Right renal pelvis (tissue), 4 donors: ENCODE measurements at regions not wholly inside any gene's neighbourhood (a gene's known extent, or its start where the extent isn't known, plus 50 kb on each side); places are given as distances from the start of the nearest gene placed in this dataset.
"Not testable (repeated sequence)": the region's sequence is repeated elsewhere in the genome, so short reads cannot be mapped to it uniquely, and the experiment has no call there.

Experiments
- DNase-seq, 4 donors: peaks; one replicate each; pipeline ENCODE4 v3.0.0-alpha.2; 2013; ENCODE audit warnings: low read depth in 4 of 4, low spot score in 3 of 4, missing footprints in 1 of 4

- no peak for DNase-seq
Observed at GRCh38 chr6:68032217-68032616, 602.9 kb upstream of the ADGRB3 start.

DNA sequence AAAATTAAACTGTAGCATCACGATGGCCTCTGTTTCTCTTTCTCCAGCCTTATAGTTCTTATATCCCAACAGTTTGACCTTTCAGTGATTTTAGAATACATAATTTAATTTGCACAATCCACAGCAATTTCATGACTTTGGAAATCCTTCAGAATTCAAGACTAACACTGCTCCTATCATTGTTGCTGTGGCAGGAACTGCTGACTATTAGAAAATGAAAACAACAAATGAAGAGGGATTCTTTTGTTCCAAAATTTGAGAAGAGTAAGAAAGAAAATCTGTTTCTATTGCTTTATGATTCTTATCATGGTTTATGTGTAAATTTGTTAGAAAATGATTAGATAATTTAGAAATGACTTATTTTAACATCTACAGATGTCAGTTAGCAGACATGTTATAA lies 604.0 kb upstream of the ADGRB3 start:
- no peak for DNase-seq

- no peak for DNase-seq
Observed at GRCh38 chr6:68026483-68026882, 608.6 kb upstream of the ADGRB3 start.

GRCh38 chr6:68025764-68026163 lies 609.3 kb upstream of the ADGRB3 start:
- no peak for DNase-seq

- DNase-seq, result no peak
Observed at GRCh38 chr6:68024570-68025269, 610.4 kb upstream of the ADGRB3 start.

GRCh38 chr6:68022968-68023367 lies 612.1 kb upstream of the ADGRB3 start:
- DNase-seq, result not testable (repeated sequence)

DNA sequence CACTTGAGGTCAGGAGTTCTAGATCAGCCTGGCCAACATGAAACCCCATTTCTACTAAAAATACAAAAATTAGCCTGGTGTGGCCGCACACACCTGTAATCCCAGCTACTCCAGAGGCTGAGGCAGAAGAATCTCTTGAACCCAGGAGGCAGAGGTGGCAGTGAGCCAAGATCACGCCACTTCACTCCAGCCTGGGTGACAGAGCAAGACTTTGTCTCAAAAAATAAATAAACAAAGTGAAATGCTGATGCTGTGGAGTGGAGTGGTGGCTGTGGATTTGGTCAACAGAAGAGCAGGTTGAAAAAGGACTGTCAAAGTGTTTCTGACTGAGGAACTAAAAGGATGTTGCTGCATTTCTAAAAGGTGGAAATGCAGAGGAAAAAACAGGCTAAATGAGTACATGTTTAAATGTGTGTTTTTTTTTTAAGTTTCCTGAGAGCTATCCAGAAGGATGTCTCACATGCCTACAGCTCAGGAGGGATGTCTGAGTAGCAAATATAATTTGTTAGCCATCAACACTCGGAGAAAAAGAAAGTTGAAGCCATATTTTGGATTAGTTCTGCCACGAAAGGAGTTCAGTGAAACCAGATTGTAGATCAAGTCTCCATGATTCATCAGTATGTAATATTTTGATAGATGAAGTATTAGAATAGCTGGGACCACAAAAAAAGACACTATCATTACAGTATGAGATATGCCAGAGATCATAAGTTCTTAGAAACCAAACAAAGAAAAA lies 621.1 kb upstream of the ADGRB3 start:
- no peak for DNase-seq

DNA sequence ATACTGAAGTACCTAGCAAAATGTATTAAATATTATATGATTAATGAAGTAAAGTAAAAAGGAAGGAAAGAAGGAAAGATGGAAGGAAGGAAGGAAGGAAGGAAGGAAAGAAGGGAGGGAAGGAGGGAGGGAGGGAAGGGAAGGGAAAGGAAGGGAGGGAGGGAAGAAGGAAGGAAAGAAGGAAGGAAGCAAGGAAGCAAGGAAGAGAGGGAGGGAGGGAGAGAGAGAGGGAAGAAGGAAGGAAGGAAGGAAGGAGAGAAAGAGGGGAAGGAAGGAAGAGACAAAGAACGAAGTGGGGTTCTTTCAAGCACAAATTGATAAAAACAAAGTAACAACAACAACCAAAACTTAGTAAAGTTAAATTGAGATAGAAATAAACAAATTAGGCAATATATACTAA lies 622.3 kb upstream of the ADGRB3 start:
- no peak for DNase-seq

GRCh38 chr6:68010936-68011335 lies 624.1 kb upstream of the ADGRB3 start:
- DNase-seq, result no peak

GRCh38 chr6:68008445-68008844 lies 626.6 kb upstream of the ADGRB3 start:
- no peak for DNase-seq

DNA sequence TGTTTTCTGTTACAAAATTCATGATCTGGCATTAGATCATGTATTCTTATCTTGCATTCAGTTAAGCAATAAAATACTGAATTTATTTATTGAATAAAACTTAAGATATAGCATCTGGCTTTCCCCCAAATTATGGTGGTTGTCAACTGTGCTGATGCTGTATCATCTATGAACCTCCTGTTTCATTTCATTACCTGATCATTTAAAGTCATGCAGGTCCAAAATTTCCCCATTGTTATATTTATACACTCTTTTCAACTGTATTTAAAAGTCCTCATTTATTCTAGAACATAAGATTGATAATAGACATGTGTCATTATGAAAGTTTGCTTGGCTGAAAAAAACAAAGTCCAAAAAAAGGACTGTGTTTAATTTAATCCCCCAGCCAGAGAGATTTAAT lies 627.4 kb upstream of the ADGRB3 start:
- no peak for DNase-seq

DNA sequence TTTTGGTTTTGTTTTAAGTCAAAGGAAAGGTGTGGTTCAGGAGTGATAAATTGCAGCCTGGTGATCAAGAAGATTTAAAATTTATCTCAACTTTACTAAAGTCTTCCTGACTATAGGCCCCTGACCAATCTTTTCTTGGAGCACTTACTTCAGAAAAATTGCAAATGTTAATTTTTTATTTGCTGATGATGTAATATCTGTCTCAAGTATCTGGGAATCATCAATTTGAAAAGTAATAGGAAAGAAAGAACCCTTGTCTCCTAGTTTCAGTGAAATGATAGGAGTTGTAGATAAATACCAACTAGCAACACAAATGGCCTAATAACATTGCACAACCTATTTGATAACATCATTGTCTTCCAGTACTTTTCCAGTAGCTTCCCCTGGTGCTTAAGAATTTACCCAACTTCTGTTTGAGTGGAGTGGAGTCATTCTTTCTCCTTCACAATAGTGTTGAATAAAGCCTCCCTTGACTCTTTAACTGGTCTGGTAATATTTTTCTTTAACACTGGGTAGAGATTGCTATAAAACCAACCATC lies 648.3 kb upstream of the ADGRB3 start:
- DNase-seq, result no peak

- DNase-seq, result no peak
Observed at GRCh38 chr6:67976486-67976885, 658.6 kb upstream of the ADGRB3 start.

GRCh38 chr6:67974931-67975330 lies 660.2 kb upstream of the ADGRB3 start:
- no peak for DNase-seq

- no peak for DNase-seq
Observed at GRCh38 chr6:67971812-67972211, 663.3 kb upstream of the ADGRB3 start.

- no peak for DNase-seq
Observed at GRCh38 chr6:67966830-67967229, 668.3 kb upstream of the ADGRB3 start.

GRCh38 chr6:67956352-67956751 lies 678.7 kb upstream of the ADGRB3 start:
- DNase-seq, result no peak

DNA sequence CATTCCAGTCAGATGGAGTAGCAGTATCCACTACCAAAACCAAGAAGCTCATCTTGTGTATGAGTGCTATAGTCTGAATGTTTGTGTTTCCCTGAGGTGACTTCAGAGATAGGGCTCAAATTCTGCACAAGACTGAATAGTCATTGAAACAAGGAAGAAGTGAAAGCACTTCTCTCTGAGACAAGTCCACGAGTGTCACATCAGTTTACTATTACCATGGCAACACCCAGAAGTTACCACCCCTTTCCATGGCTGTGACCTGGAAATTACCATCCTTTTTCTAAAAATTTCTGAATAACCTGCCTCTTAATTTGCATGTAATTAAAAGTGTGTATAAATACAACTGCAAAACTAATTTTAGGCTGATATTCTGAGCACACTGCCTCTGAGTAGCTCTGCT lies 682.1 kb upstream of the ADGRB3 start:
- no peak for DNase-seq

GRCh38 chr6:67952121-67952520 lies 683.0 kb upstream of the ADGRB3 start:
- no peak for DNase-seq

DNA sequence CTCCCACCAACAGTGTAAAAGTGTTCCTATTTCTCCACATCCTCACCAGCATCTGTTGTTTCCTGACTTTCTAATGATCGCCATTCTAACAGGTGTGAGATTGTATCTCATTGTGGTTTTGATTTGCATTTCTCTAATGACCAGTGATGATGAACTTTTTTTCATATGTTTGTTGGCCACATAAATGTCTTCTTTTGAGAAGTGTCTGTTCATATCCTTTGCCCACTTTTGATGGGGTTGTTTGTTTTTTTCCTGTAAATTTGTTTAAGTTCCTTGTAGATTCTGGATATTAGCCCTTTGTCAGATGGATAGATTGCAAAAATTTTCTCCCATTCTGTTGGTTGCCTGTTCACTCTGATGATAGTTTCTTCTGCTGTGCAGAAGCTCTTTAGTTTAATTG lies 687.3 kb upstream of the ADGRB3 start:
- not testable (repeated sequence) for DNase-seq

DNA sequence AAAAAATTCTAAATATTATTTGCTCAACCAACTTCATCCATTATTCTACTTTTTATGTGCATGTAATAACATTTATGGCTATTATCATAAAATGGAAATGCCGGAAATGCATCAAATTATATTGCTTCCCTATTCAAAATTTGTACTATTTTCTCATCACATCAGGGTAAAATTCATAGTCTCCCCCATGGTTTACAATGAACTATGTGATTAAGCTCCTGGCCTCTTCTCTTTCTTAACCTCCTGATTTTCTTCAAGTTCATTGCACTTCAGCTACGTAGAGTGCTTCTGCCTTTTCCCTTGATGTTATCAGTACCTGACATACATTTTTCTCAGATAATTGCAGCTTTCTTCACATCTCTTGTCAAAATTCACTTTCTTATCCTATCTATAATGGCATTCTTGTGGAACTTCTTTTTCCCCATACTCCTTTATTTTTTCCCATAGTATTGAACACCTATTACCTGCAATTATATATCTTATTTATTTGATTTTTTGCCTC lies 699.1 kb upstream of the ADGRB3 start:
- DNase-seq, result no peak

DNA sequence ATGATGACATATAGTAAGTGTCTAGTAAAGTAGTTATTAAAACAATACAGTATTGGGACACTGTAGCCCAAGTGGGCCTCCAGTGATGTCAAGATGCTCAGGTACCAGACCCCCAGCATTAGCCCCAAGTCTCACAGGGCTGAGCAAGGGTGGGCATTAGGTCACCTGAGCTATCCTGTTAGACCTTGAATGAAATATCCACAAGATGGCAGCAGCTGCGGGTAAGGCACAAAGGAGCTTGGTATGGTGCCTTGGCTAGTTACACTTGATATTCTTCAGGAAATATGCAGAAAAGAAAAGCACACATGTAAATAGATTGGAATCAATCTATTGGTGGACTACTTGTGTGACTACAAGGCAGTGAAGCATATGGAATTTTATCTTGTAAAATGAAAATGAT lies 701.8 kb upstream of the ADGRB3 start:
- DNase-seq, result no peak
